ENCODE measurements at regions not wholly inside any gene's neighbourhood (a gene's known extent, or its start where the extent isn't known, plus 50 kb on each side); places are given as distances from the start of the nearest gene placed in this dataset.

- DNase-seq = no peak
These were observed 244.8 kb upstream of the RGS18 start for GRCh38 chr1:191913260-191913977.

GRCh38 chr1:191929383-191929782 lies 228.9 kb upstream of the RGS18 start:
- DNase-seq = no peak

- DNase-seq = no peak
These were observed 214.6 kb upstream of the RGS18 start for GRCh38 chr1:191943684-191944083.

- DNase-seq = peak; percentile 5 to 64 (median 58)
These were observed 204.7 kb upstream of the RGS18 start for GRCh38 chr1:191953526-191953925.

GRCh38 chr1:191959856-191960255 lies 198.4 kb upstream of the RGS18 start:
- DNase-seq = no peak

- peak; percentile 64 to 72 (median 68) for DNase-seq
These were observed 195.0 kb upstream of the RGS18 start for GRCh38 chr1:191963286-191963685.

- no peak for DNase-seq
These were observed 194.3 kb upstream of the RGS18 start for GRCh38 chr1:191963781-191964455.

GRCh38 chr1:191969290-191969689 lies 189.0 kb upstream of the RGS18 start:
- DNase-seq = no peak

- no peak for DNase-seq
These were observed 188.1 kb upstream of the RGS18 start for GRCh38 chr1:191970116-191970515.

- no peak for DNase-seq
These were observed 186.8 kb upstream of the RGS18 start for GRCh38 chr1:191971447-191971846.

- no peak for DNase-seq
These were observed 184.3 kb upstream of the RGS18 start for GRCh38 chr1:191974004-191974403.

GRCh38 chr1:191977874-191978506 lies 180.3 kb upstream of the RGS18 start:
- peak in 1 of 3 donors; percentile 22 for DNase-seq

GRCh38 chr1:191984856-191985255 lies 173.4 kb upstream of the RGS18 start:
- DNase-seq = no peak

- no peak for DNase-seq
These were observed 166.1 kb upstream of the RGS18 start for GRCh38 chr1:191992118-191992517.

GRCh38 chr1:191993549-191993948 lies 164.7 kb upstream of the RGS18 start:
- DNase-seq = peak; percentile 13 to 47 (median 42)

- DNase-seq = no peak
These were observed 156.2 kb upstream of the RGS18 start for GRCh38 chr1:192002063-192002462.

- no peak for DNase-seq
These were observed 154.8 kb upstream of the RGS18 start for GRCh38 chr1:192003295-192004077.

GRCh38 chr1:192005976-192006375 lies 152.3 kb upstream of the RGS18 start:
- DNase-seq = no peak

GRCh38 chr1:192008281-192008825 lies 149.9 kb upstream of the RGS18 start:
- DNase-seq = no peak

GRCh38 chr1:192010406-192010805 lies 147.9 kb upstream of the RGS18 start:
- no peak for DNase-seq

GRCh38 chr1:192011525-192011924 lies 146.7 kb upstream of the RGS18 start:
- DNase-seq = no peak

GRCh38 chr1:192022827-192023226 lies 135.4 kb upstream of the RGS18 start:
- no peak for DNase-seq

- DNase-seq = no peak
These were observed 133.4 kb upstream of the RGS18 start for GRCh38 chr1:192024881-192025280.

Data from suppressor macrophage treated with lipopolysaccharide for 1 hour (primary cell).